ENCODE measurements at regions not wholly inside any gene's neighbourhood (a gene's known extent, or its start where the extent isn't known, plus 50 kb on each side); places are given as distances from the start of the nearest gene placed in this dataset.
"Not testable (repeated sequence)": the region's sequence is repeated elsewhere in the genome, so short reads cannot be mapped to it uniquely, and the experiment has no call there.

DNA sequence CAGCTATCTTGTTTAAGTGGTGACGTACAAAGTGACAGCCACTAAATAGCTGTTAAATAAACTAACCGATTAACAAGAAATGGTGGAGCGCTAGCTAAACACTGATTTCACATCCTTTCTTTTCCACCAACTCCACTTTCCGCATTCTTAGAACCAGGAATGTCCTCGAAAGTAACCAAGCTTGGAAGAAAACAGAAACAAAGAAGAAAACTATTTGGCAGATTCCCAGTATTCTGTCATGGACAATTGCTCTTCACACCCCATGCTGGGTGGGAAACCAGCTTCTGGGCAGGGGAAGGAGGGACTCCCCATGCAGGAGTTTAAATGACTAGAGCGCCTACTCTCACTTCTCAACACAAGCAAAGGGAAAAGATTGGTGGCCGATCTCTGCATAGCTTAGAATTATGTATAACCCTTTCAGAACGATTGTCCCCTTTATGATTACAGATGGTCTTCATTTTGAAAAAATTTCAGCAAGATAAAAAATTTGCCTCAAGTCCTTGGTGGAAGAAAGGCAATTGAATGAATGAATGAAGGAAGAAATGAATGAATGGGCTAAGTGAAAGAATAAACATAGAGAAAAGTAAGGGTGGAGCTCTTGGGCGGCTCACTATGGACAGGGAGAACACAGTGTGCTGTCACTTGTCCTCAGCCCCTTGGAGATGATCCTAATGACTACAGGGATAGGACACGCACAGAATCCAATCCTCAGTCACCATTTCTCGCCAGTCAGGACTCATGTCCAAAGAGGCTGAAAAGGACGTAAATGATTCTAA, 148.7 kb upstream of the NEDD9 start:
- no peak for DNase-seq

DNA sequence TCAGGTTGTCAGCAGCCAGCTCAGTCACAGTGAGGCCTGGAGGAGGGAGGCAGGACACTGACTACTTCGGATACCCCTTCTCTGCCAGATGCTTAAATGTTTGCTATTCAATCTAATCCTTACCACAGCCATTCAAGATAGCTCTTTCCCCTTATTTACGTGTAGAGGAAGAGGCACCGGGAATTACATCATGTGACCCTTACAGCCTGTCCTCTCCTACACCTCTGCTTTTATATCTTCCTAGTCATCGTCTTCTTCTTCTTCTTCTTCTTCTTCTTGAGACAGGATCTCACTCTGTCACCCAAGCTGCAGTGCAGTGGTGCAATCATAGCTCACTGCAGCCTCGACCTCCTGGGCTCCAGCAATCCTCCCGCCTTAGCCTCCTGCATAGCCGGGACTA, 148.1 kb upstream of the NEDD9 start:
- no peak for DNase-seq

DNA sequence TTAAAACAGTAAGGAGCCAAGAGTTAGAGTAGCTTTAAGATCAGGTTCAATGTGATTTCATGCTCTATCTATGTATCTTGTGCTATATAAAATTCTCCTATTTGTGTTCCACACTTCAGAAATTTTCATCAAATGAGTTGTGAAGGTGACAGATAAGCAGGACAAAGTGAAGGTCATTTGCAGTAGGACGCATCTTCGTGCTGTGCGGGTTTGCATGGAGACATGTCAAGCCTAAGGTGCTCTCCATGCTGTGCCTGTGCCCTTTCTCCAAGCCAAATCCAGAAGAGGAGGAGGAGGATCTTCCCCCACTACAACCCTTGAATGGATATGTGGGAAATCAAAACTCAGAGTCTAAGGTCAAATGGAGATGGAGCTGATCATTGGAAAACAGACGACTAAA, 147.3 kb upstream of the NEDD9 start:
- no peak for DNase-seq

DNA sequence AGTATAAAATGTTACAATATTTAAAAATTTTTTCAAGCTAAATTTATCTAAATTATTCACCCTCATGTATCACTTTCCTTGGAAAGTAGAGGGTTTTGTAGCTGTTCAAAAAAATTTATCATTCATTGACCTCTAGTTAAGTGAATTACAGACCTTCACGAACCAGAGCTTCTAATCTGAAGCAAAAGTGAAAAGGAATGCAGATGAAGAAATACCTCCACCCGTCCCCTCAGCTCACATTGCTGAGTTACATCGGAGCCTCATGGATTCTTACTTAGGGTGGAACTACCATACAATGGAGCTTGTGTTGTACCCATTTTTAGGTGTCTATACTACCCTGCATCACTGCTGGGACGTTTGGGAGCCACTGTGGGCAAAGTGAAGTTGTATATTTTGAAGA, 146.2 kb upstream of the NEDD9 start:
- no peak for DNase-seq

DNA sequence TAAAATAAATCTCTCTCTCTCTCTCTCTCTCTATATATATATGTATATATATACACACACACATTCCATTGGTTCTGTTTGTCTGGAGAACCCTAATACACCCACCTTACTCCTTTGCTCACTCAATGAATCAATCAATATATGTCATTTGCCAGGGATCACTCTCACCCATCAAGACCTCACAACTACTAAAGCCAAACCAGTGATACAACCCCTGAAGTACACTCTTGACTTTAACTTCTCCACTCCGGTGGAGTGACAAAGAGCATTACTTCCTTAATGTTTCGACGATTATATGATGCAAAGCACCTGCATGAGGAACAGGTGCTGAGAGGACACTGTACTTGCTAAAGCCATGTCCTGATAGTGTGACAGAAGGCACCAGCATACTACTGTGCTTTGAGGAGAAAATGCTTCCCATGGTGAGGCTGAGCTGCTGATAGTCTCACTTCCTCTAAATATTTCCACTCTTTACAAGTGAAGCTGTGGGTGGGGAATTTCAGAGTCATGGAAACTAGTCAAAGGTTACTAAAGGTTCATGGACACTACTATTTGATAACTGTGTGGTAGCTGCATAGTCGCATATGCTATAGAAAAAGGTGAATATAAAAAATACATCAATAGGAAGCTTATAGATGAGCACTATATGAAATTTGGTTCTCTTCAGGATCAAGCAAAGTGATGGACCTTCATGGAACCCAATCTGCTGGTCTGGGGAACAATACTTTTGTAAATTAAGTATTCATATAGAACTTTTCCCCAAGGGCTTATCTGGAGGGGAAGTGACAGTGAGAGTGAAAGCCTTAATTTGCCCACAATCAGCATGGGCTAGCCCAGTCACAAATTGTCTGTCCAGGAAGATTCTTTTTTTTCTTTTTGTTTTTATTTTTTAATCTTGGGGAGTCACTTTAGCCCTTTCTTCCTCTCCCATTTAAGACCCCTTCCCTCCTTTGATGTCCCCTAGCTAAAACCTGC, 141.9 kb upstream of the NEDD9 start:
- DNase-seq, result no peak

DNA sequence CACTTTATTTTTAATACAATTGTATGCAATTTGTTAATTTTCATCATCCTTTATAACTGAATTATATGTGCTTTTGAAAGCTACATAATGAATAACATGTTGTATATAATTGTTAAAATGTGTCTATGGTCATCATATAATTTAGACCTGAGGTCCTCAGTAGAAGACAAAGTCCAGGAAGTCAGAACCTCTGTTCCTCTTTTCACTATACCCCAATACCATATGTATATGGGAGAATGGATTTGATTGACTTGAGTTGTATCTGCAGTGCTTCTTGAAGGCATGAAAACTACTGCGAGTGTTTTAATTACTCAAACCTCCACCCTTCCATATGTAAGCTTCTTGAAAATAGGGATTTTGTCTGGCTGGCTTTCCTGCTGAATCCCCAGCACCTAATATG, 140.7 kb upstream of the NEDD9 start:
- DNase-seq, result no peak

DNA sequence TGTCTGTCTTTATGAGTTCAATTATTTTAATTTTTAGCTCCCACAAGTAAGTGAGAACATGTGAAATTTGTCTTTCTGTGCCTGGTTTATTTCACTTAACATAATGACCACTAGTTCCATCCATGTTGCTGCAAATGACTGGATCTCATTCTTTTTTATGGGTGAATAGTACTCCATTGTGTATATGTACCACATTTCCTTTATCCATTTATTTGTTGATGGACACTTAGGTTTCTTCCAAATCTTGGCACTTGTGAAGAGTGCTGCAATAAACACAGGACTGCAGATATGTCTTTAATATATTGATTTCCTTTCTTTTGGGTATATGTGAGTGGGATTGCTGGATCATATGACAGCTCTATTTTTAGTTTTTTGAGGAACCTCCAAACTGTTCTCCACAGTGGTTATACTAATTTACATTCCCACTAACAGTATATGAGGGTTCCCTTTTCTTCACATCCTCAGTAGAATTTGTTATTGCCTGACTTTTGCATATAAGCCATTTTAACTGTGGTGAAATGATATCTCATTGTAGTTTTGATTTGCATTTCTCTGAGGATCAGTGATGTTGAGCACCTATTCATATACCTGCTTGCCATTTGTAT, 139.8 kb upstream of the NEDD9 start:
- not testable (repeated sequence) for DNase-seq

DNA sequence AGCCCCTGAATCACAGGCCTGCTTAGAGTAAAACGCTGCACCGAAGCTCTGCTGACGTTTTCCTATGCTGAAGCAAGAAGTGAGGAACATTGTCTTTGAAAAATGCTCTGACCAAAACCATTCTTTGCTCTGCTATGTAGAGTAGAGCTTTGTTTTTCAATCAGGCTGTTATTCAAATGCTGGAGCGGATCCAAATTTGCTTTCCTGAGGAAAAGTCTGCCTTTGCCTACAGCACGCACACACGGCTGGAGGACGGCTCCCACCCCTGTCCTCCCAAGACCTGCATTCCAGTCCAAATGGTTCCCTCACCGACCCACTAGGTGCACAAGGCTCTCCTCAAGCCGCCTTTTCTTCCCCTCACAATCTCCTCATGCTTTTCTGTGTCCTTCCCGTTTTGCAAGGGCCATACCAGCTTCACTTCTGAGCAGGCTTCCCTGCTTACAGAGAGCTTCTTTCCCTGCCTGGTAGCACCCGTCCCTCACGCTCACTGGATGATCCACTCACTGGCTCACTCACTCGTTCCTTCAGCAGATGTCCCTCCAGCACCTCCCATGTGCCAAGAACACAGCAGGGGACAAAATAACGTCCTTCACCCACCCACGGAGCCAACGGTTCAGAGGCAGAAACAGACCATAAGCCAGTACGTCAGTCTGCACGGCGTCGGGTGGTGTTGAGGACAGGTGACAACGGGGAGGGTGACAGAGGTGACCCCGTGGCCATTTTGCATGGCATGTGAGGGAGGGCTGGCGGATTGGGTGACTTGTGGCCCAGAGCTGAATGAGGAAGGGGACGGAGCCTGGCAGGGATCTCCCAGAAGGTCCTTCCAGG, 137.9 kb upstream of the NEDD9 start:
- no peak for DNase-seq

DNA sequence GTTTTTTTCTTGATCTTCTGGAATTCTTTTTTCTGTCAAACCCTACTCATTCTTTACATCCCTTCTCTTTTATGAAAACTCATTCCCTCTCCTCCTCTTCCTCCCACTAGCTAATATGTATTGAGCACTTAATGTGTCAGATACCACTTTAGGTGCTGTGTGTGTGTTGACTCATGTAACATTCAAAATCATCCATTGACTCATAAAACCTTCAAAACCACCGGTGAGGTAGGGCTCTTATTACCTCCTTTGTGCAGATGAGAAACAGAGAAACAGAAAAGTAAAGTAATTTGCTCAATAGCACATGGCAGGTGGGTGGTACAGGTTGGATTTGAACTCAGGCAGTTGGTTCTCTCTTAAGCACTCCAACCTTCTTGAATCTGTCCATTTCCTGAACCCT, 136.3 kb upstream of the NEDD9 start:
- DNase-seq, result no peak

DNA sequence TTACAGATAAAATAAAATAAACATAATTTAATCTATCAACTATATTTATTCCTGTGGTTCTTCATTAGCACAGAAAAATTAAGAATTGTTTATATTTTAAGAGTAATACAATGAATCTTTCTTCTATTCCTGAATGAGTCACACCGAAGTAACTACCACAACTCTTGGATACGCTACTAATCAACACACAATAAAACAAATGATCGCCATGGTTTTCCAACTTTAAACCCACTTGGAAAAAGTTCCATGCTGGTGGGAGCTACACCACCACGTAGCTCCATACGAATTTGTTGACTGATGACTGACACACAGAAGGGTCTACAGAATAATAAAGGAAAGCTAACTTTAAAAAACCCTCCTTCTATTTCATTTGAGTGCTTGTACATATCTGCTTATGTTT, 135.8 kb upstream of the NEDD9 start:
- DNase-seq, result no peak

DNA sequence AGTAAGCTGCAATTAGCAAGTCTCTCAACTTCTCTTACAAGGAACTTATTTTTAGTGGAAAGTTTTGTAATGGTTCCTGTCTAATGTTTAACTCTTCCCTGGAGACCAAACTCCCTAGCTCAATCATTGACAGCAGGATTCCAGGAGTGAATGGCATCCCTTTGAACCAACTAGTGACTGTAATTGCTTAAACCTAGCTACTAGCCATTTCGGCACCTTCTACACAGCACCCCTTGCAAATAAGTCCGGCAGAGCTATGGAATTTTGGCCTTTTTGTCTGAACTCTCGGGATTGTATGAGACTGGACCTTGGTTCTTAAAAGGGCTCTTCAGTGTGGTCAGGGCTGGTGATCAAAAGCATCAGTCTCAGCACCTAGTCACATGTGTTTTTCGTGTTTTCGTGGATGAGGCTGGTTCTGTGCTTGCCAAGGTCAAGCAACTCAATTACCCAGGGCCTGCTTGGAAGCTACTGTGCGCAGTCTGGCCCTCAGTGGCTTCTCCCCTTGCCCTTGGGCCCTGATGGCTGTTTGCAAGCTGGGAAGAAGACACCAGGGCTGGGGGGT, 135.3 kb upstream of the NEDD9 start:
- DNase-seq, result no peak

DNA sequence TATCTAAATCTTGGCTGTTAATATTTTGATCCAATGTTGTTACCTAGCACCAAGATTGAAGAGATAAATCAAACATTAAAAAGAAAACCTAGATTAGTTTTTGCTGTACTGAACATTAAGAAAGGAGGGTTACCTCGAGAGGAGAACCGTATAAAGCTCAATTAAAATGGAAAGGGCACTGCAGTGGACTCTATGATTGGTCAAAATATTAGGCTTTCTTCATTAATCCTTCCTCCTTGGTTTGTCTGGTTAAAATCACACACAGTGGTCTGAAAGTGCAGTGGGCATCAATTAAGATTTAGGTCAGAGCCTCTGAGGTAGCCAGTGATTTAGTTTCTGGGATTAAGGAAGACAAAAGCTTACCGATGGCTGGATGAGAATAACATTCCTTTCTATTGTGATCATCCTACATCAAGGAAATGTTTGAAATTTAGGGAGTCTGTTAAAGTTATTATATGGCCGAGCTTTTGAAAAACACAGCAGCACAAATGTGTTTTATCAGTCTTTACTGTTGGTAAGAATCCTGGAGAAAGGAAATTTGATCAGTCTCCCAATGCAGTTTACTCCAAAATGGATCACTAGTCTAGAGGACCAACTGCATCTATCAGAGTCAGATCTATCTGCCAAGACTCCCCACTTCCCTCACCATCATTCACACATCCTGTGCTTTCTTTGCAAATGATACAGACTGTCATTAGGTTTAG, 134.6 kb upstream of the NEDD9 start:
- DNase-seq, result no peak

DNA sequence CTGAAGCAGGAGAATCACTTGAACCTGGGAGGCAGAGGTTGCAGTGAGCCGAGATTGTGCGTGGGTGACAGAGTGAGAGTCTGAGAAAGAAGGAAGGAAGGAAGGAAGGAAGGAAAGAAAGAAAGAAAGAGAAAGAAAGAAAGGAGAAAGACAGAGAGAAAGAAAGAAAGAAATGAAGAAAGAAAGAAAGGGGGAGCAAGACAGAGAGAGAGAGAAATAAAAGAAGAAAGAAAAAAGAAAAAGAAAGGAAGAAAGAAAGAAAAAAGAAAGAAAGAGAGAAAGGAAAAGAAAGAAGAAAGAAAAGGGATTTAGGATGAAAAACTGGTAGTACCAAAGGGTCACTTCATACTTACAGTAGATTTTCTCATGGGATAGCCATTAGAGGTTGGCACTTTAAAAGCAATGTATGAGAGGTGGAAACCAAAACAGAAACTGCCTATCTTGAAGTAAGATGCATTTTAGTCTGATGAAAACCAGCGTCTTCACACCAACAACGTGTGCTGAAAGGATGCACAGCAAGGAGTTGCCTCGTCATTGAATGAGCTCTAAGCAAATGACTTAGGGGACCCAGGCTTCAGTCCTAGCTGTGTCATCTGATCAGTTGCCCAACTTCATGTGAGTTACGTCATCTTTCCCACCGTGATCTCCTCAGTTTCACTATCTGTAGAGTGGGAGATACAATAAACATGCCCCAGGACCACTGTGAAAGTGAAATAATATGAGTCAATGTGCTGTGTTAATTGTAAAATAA, 133.9 kb upstream of the NEDD9 start:
- no peak for DNase-seq

DNA sequence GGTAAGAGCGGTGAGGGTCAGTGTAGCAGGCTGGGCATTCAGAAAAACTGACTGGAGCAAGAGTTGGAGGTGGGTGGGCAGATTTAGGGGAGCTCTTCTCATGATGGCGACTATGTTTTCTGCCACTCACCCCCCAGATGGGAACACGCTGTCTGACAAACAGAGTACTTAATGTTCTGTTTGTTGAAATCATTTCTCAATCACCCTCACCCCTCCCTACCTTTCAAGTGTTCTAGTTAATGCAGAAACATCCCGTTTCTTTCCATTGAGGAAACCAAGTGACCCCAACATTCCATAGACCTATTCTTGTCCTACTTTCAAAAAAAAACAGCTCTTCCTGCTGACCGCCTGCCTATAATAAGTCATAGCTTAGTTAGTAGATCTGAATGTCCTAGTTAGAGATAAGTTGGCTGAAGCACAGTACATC, 132.5 kb upstream of the NEDD9 start:
- no peak for DNase-seq

DNA sequence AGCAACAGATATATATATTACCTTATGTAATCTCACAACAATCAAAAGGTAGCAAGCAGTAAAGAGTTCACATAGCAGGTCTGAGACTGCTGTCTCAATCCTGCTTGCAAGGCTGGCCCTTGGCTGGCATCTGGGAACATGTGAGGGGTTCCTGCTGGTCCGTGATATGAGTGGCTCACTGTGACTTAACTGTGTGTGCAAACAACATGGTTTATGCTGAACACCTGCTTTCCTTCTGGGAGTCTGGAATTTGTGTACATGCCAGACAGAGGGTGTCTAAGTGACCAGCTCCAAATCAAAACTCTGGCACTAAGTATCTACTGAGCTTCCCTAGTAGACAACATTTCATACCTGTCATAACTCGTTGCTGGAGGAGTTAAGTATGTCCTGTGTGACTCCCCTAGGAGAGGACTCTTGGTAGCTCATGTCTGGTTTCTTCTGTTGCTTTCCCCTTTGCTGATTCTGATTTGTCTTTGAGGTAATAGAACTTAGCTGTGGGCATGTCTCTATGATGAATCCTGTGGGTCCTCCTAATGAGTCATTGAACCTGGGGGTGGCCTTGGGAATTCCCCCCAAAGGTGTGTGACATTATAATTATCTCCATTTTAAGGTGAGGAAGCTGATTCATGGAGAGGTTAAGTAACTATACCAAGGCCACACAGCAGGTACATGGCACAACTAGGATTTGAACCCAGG, 131.6 kb upstream of the NEDD9 start:
- DNase-seq, result no peak

DNA sequence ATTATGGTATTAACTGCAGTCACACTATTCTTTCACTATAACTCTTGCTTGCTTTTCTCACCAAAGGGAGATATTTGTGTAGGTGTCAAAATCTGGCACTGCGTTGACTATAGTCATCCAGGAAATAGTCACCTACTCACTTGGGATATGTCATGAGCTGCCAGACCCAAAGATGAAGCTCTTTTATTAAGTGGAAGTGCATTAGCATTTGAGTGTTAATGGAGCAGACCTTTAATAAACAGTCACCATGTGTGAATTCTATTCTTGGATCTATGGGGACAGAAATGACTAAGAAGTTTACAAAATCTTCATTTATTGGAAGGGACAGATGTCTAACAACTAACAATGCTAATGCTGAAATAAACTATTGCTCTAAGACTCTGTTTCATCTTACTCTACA, 130.1 kb upstream of the NEDD9 start:
- DNase-seq, result no peak

DNA sequence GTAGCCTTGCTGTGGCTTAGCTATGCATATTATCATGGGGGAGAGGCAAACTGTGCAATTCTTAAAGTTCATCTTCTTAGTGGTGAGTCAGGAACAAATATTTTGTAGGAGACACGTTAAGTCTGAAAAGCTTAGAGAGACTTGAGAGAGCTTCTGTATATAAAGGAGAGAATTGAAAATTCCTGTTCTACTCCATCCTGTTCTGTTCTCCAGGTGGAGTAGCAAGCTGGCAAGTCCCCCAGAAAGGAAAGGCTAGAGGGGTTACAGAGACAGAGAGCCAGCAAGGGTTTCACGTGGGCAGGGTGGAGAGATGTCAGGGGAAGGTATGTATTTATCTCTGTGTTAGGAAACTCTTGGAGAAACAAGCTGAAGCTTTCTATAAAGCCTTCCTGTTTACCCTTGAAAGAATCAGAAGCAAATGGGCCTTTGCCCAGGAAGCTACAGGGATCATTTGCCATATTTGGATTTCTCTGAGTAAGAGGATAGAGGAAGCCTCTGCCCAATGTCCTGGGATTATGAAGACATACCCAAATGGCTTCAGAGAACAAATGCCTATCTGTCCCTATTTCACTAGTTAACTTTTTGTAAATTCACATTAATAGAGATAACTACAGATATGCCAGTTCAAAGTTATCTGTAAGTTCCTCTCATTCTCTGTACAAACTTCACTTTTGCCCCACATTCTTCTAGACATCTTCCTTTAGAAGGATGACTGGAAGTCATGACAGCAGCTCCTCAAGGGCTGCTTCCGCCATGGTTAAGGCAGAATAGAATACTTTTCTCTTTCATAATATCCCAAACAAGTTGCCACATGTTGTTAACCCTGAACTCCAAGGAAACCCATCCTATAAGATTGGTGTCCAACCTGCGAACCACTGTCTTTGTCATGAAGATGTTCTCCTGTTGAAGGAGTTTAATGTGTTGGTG, 126.7 kb upstream of the NEDD9 start:
- DNase-seq, result no peak

DNA sequence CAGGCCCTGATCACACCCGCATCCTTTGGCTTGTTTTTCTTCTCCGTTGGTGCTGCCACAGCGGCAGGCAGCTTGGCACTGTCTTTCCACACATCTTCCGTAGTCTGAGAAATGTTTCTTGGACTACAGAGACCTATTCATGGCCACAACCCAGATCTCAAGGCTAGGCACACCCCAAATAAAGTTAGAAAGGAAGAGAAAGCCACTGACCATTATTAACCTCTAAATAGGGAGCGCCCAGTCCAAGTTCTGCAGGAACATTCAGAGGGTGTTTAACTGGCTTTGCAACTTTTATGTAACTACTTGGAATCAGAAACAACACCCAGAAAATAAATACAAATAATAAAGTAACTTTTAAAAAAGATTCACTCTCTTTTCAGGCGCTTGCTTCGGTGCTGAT, 124.8 kb upstream of the NEDD9 start:
- DNase-seq, result no peak

Measured in hindlimb muscle (tissue), 1 donor.